Cardiac muscle cell (in vitro differentiated cells and primary cell): ENCODE measurements at regions not wholly inside any gene's neighbourhood (a gene's known extent, or its start where the extent isn't known, plus 50 kb on each side); places are given as distances from the start of the nearest gene placed in this dataset.

Experiments
- DNase-seq, 2 donors: peaks; one replicate each; pipeline versions ENCODE4 v3.0.0 to v3.0.0-alpha.2; 2010 to 2017; ENCODE audit warnings: low read depth in 1 of 2, low spot score in 1 of 2
- H3K27ac ChIP-seq: fragments of 200-600 bp; sonication (generic); 2 replicates; pipeline ENCODE4 v1.5.1; 2016
- H3K27me3 ChIP-seq: fragments of 200-600 bp; sonication (generic); 2 replicates; pipeline ENCODE4 v1.6.0; 2016; ENCODE audit warnings: control low read depth
- H3K36me3 ChIP-seq: fragments of 200-600 bp; sonication (generic); 2 replicates; pipeline ENCODE4 v1.5.1; 2016; ENCODE audit warnings: control low read depth
- H3K4me1 ChIP-seq: fragments of 200-600 bp; sonication (generic); 2 replicates; pipeline ENCODE4 v1.8.1; 2017; ENCODE audit warnings: low read depth, mild to moderate bottlenecking, mixed run types
- H3K4me3 ChIP-seq: fragments of 200-600 bp; sonication (generic); 2 replicates; pipeline ENCODE4 v1.5.1; 2016; ENCODE audit warnings: mild to moderate bottlenecking
- H3K9me3 ChIP-seq: fragments of 200-600 bp; sonication (generic); 2 replicates; pipeline ENCODE4 v1.5.1; 2017; ENCODE audit warnings: low read depth, mild to moderate bottlenecking, control low read depth
- CTCF ChIP-seq: IDR thresholded peaks from 2 replicates; pipeline ENCODE4 v1.5.1; 2012; ENCODE audit warnings: low read depth, mild to moderate bottlenecking, low read length

- peak; percentile 99 for TF ChIP-seq CTCF
Measured at GRCh38 chr16:66315210-66315825, 51.2 kb upstream of the CDH5 start.

GRCh38 chr16:66311306-66311705, 55.2 kb upstream of the CDH5 start:
- no peak for DNase-seq
- Histone ChIP-seq H3K27me3 (no peaks in the 10 kb centered on the region), H3K4me1 (no peaks in the 10 kb centered on the region), H3K27ac (no peak overlapping the region), H3K36me3 (no peaks in the 10 kb centered on the region), H3K9me3 (no peaks in the 10 kb centered on the region), H3K4me3 (no peak overlapping the region)
- no peak for TF ChIP-seq CTCF

More at GRCh38 chr16:66315210-66315825, 51.2 kb upstream of the CDH5 start:
- Histone ChIP-seq H3K36me3 (no peaks in the 10 kb centered on the region), H3K27ac (no peak overlapping the region), H3K27me3 (peaks cover 12% of the 10 kb centered on the region), H3K4me1 (no peaks in the 10 kb centered on the region), H3K4me3 (no peak overlapping the region), H3K9me3 (no peaks in the 10 kb centered on the region)
- DNase-seq: peak; percentile 81 to 88

- no peak for DNase-seq
- Histone ChIP-seq H3K4me3 (no peak overlapping the region), H3K27ac (no peak overlapping the region)
Measured at GRCh38 chr16:66309215-66309807, 57.2 kb upstream of the CDH5 start.

GRCh38 chr16:66308096-66308495, 58.4 kb upstream of the CDH5 start:
- H3K9me3 ChIP-seq: no peaks in the 10 kb centered on the region
- H3K4me1 ChIP-seq: no peaks in the 10 kb centered on the region
- H3K36me3 ChIP-seq: no peaks in the 10 kb centered on the region
- no peaks in the 10 kb centered on the region for H3K27me3 ChIP-seq
- no peak for DNase-seq
- H3K27ac ChIP-seq: no peak overlapping the region
- no peak overlapping the region for H3K4me3 ChIP-seq
- no peak for TF ChIP-seq CTCF

More at GRCh38 chr16:66309215-66309807, 57.2 kb upstream of the CDH5 start:
- Histone ChIP-seq H3K4me1 (no peaks in the 10 kb centered on the region), H3K27me3 (no peaks in the 10 kb centered on the region), H3K9me3 (no peaks in the 10 kb centered on the region), H3K36me3 (no peaks in the 10 kb centered on the region)
- no peak for TF ChIP-seq CTCF

GRCh38 chr16:66306366-66307150, 59.9 kb upstream of the CDH5 start:
- Histone ChIP-seq H3K4me1 (no peaks in the 10 kb centered on the region), H3K27me3 (no peaks in the 10 kb centered on the region), H3K27ac (no peak overlapping the region), H3K36me3 (no peaks in the 10 kb centered on the region), H3K4me3 (no peak overlapping the region), H3K9me3 (no peaks in the 10 kb centered on the region)
- no peak for TF ChIP-seq CTCF
- no peak for DNase-seq
